Body of pancreas (tissue), 4 donors: ENCODE measurements at regions not wholly inside any gene's neighbourhood (a gene's known extent, or its start where the extent isn't known, plus 50 kb on each side); places are given as distances from the start of the nearest gene placed in this dataset.
A peak's percentile ranks its signal among the peaks of the same experiment; 100 is the strongest.

ENCODE experiments used
- ATAC-seq: fragments of 150-250 bp; one replicate; pipeline ENCODE4 v1.9.1; 2016
- DNase-seq, 4 donors: peaks; one replicate each; pipeline ENCODE4 v3.0.0-alpha.2; 2019
- H3K27ac ChIP-seq, 4 donors: fragments of 200-600 bp; sonication (generic); 1 replicate in 3 of 4; 2 replicates in 1 of 4; pipeline versions ENCODE4 v1.5.1 to v1.6.1; 2016 to 2019; ENCODE audit warnings: mild to moderate bottlenecking in 1 of 4, mixed read lengths in 1 of 4, moderate library complexity in 1 of 4
- H3K27me3 ChIP-seq, 2 donors: fragments of 200-600 bp; sonication (generic); one replicate each; pipeline ENCODE4 v1.6.0; 2016; ENCODE audit warnings: mild to moderate bottlenecking in 1 of 2
- H3K36me3 ChIP-seq, 2 donors: fragments of 200-600 bp; sonication (generic); replicated peaks in 1 of 2; 2 replicates each; pipeline ENCODE4 v1.5.1; 2016; ENCODE audit warnings: low read depth in 2 of 2; ENCODE audit not compliant: insufficient read depth in 1 of 2
- H3K4me1 ChIP-seq: fragments of 200-600 bp; sonication (generic); one replicate; pipeline ENCODE4 v1.6.0; 2016
- H3K4me3 ChIP-seq, 2 donors: fragments of 200-600 bp; sonication (generic); 1 replicate in 1 of 2; 2 replicates in 1 of 2; pipeline ENCODE4 v1.5.1; 2016 to 2019
- H3K9me3 ChIP-seq, 3 donors: fragments of 200-600 bp; sonication (generic); 1 replicate in 2 of 3; 2 replicates in 1 of 3; pipeline ENCODE4 v1.5.1; 2016
- CTCF ChIP-seq, 7 experiments: fragments of 450-650 bp in 4 of 7; fragments of 200-600 bp in 3 of 7; sonication (generic) in 3 of 7; IDR thresholded peaks; one replicate each; pipeline ENCODE4 v1.5.1; 2016 to 2019; ENCODE audit warnings: antibody characterized with exemption in 7 of 7
- POLR2A ChIP-seq, 3 donors: fragments of 450-650 bp; IDR thresholded peaks; one replicate each; pipeline ENCODE4 v1.6.1; 2016; ENCODE audit warnings: antibody characterized with exemption in 3 of 3, mild to moderate bottlenecking in 2 of 3
- WGBS, 2 donors: methylation state at CpG; one replicate each; pipeline ENCODE4 v1.1.5; 2017; 5-methylcytosine and 5-hydroxymethylcytosine counted together
- intact Hi-C: fragments of 100-400 bp; cut with DNase I; formaldehyde crosslinking; loops from one replicate; pipeline ENCODE4 v1.15.1; 2023

GRCh38 chr4:23368081-23368697, 521.7 kb downstream of the PPARGC1A start:
- intact Hi-C loops, result no loop called here
- H3K27me3 ChIP-seq, result no peaks in the 10 kb centered on the region
- DNase-seq (peak in 1 of 4 donors; percentile 15), ATAC-seq (no peak)
- no peak for TF ChIP-seq POLR2A (IDR thresholded peaks at IDR 0.05)
- peak in 4 of 7 experiments; percentile 7 to 20 (median 14) for TF ChIP-seq CTCF (IDR thresholded peaks at IDR 0.05)
- H3K4me3 ChIP-seq, result no peak overlapping the region
- no peaks in the 10 kb centered on the region for H3K36me3 ChIP-seq
- 55 to 57% methylated on average over 6 of the region's 6 CpGs for WGBS, 2 donors
- no peaks in the 10 kb centered on the region for H3K9me3 ChIP-seq
- peaks cover 4% of the 10 kb centered on the region for H3K4me1 ChIP-seq
- H3K27ac ChIP-seq, result no peak overlapping the region

- Histone ChIP-seq H3K36me3 (no peaks in the 10 kb centered on the region), H3K9me3 (no peaks in the 10 kb centered on the region), H3K27ac (no peak overlapping the region), H3K4me1 (no peaks in the 10 kb centered on the region), H3K4me3 (no peak overlapping the region), H3K27me3 (no peaks in the 10 kb centered on the region)
- no peak for TF ChIP-seq CTCF (IDR thresholded peaks at IDR 0.05)
- TF ChIP-seq POLR2A (IDR thresholded peaks at IDR 0.05), result no peak
- no peak for ATAC-seq
- intact Hi-C loops, result no loop called here
- DNase-seq, result no peak
- 70 to 86% methylated on average over 1 of the region's 1 CpG for WGBS, 2 donors
Observed at GRCh38 chr4:23366557-23366906, 523.3 kb downstream of the PPARGC1A start.

- WGBS, 2 donors, result 67 to 78% methylated on average over 2 of the region's 2 CpGs
- ATAC-seq, result no peak
- H3K9me3 ChIP-seq, result no peaks in the 10 kb centered on the region
- H3K4me3 ChIP-seq, result no peak overlapping the region
- TF ChIP-seq CTCF (IDR thresholded peaks at IDR 0.05) (no peak), POLR2A (IDR thresholded peaks at IDR 0.05) (no peak)
- no peak for DNase-seq
- no peak overlapping the region for H3K27ac ChIP-seq
- H3K27me3 ChIP-seq, result no peaks in the 10 kb centered on the region
- H3K36me3 ChIP-seq, result no peaks in the 10 kb centered on the region
- no peaks in the 10 kb centered on the region for H3K4me1 ChIP-seq
- intact Hi-C loops, result no loop called here
Observed at GRCh38 chr4:23365871-23366556, 523.8 kb downstream of the PPARGC1A start.

GRCh38 chr4:23365086-23365485, 524.8 kb downstream of the PPARGC1A start:
- no peak for ATAC-seq
- H3K9me3 ChIP-seq, result no peaks in the 10 kb centered on the region
- intact Hi-C loops, result no loop called here

More at GRCh38 chr4:23365086-23365485, 524.8 kb downstream of the PPARGC1A start:
- Histone ChIP-seq H3K27ac (no peak overlapping the region), H3K4me3 (no peak overlapping the region), H3K27me3 (no peaks in the 10 kb centered on the region), H3K36me3 (no peaks in the 10 kb centered on the region), H3K4me1 (no peaks in the 10 kb centered on the region)
- WGBS, 2 donors, result 39 to 53% methylated on average over 2 of the region's 2 CpGs
- DNase-seq, result no peak
- TF ChIP-seq POLR2A (IDR thresholded peaks at IDR 0.05) (no peak), CTCF (IDR thresholded peaks at IDR 0.05) (no peak)
